H9 (cell line): ENCODE measurements at regions not wholly inside any gene's neighbourhood (a gene's known extent, or its start where the extent isn't known, plus 50 kb on each side); places are given as distances from the start of the nearest gene placed in this dataset.

Experiments
- DNase-seq: peaks from one replicate; pipeline ENCODE4 v3.0.0-alpha.2; 2017
- H2AFZ ChIP-seq: one replicate; pipeline ENCODE4 v1.6.1; 2013; ENCODE audit warnings: mild to moderate bottlenecking, low read length, control low read depth, moderate library complexity
- H2AK5ac ChIP-seq: 2 replicates; pipeline ENCODE4 v1.6.1; 2013; ENCODE audit warnings: low read length, control low read depth, mixed read lengths; ENCODE audit not compliant: insufficient read length
- H2BK120ac ChIP-seq: one replicate; pipeline ENCODE4 v1.6.1; 2013; ENCODE audit warnings: low read depth, mild to moderate bottlenecking, low read length, control low read depth, inconsistent platforms; ENCODE audit not compliant: poor library complexity, severe bottlenecking
- H2BK12ac ChIP-seq: 2 replicates; pipeline ENCODE4 v1.6.1; 2013; ENCODE audit warnings: low read length, control low read depth, mixed read lengths, low read depth; ENCODE audit not compliant: insufficient read length
- H2BK15ac ChIP-seq: 2 replicates; pipeline ENCODE4 v1.6.1; 2013; ENCODE audit warnings: low read depth, low read length, control low read depth
- H2BK20ac ChIP-seq: one replicate; pipeline ENCODE4 v1.6.1; 2013; ENCODE audit warnings: low read depth, mild to moderate bottlenecking, low read length, control low read depth, inconsistent platforms; ENCODE audit not compliant: poor library complexity, severe bottlenecking
- H2BK5ac ChIP-seq: 2 replicates; pipeline ENCODE4 v1.6.1; 2013; ENCODE audit warnings: low read length, control low read depth, mixed read lengths; ENCODE audit not compliant: insufficient read length
- H3K14ac ChIP-seq: 2 replicates; pipeline ENCODE4 v1.6.1; 2013; ENCODE audit warnings: low read length, control low read depth; ENCODE audit not compliant: insufficient read depth
- H3K18ac ChIP-seq: 2 replicates; pipeline ENCODE4 v1.6.1; 2013; ENCODE audit warnings: low read depth, mild to moderate bottlenecking, mixed read lengths, low read length, control low read depth; ENCODE audit not compliant: insufficient read length
- H3K23ac ChIP-seq: 2 replicates; pipeline ENCODE4 v1.6.1; 2013; ENCODE audit warnings: low read length, control low read depth, mixed read lengths, low read depth; ENCODE audit not compliant: insufficient read length
- H3K23me2 ChIP-seq: 2 replicates; pipeline ENCODE4 v1.6.1; 2013; ENCODE audit warnings: low read depth, mild to moderate bottlenecking, mixed read lengths, low read length, control low read depth; ENCODE audit not compliant: insufficient read length, poor library complexity, severe bottlenecking
- H3K27ac ChIP-seq: 2 replicates; pipeline ENCODE4 v1.5.1; 2013; ENCODE audit warnings: low read length, control low read depth, mixed read lengths, low read depth; ENCODE audit not compliant: insufficient read length
- H3K27me3 ChIP-seq: 2 replicates; pipeline ENCODE4 v1.6.1; 2013; ENCODE audit warnings: low read length, control low read depth, inconsistent platforms; ENCODE audit not compliant: insufficient read depth
- H3K4ac ChIP-seq: 2 replicates; pipeline ENCODE4 v1.6.1; 2013; ENCODE audit warnings: low read depth, mild to moderate bottlenecking, control low read depth, inconsistent platforms, low read length, moderate library complexity
- H3K4me1 ChIP-seq: 2 replicates; pipeline ENCODE4 v1.6.1; 2013; ENCODE audit warnings: low read length, control low read depth, inconsistent platforms; ENCODE audit not compliant: insufficient read depth
- H3K4me2 ChIP-seq: 2 replicates; pipeline ENCODE4 v1.6.1; 2013; ENCODE audit warnings: low read length, control low read depth, mixed read lengths; ENCODE audit not compliant: insufficient read length, insufficient read depth
- H3K56ac ChIP-seq: 2 replicates; pipeline ENCODE4 v1.6.1; 2013; ENCODE audit warnings: low read depth, mild to moderate bottlenecking, mixed read lengths, low read length, control low read depth; ENCODE audit not compliant: insufficient read length
- H3K79me1 ChIP-seq: 2 replicates; pipeline ENCODE4 v1.6.1; 2013; ENCODE audit warnings: low read depth, mild to moderate bottlenecking, moderate library complexity, low read length, control low read depth, inconsistent platforms; ENCODE audit not compliant: insufficient read depth, poor library complexity, severe bottlenecking
- H3K79me2 ChIP-seq: 2 replicates; pipeline ENCODE4 v1.6.1; 2013; ENCODE audit warnings: low read length, control low read depth, inconsistent platforms; ENCODE audit not compliant: insufficient read depth
- H3K9ac ChIP-seq: 2 replicates; pipeline ENCODE4 v1.6.1; 2013; ENCODE audit warnings: low read length, control low read depth, mixed read lengths; ENCODE audit not compliant: insufficient read length; ENCODE audit errors: extremely low read depth
- H3K9me3 ChIP-seq: one replicate; pipeline ENCODE4 v1.6.1; 2013; ENCODE audit warnings: low read depth, low read length, inconsistent platforms; ENCODE audit not compliant: control insufficient read depth
- H3T11ph ChIP-seq: one replicate; pipeline ENCODE4 v1.6.1; 2013; ENCODE audit warnings: mild to moderate bottlenecking, low read length, control low read depth, inconsistent platforms
- H4K20me1 ChIP-seq: one replicate; pipeline ENCODE4 v1.6.1; 2013; ENCODE audit not compliant: control insufficient read depth, insufficient read length, insufficient read depth
- H4K5ac ChIP-seq: 2 replicates; pipeline ENCODE4 v1.6.1; 2013; ENCODE audit warnings: low read depth, mild to moderate bottlenecking, mixed read lengths, low read length, control low read depth; ENCODE audit not compliant: insufficient read length
- H4K8ac ChIP-seq: replicated peaks from 2 replicates; pipeline ENCODE4 v1.6.1; 2013; ENCODE audit warnings: low read length, control low read depth, mixed read lengths, low read depth; ENCODE audit not compliant: insufficient read length
- H4K91ac ChIP-seq: 2 replicates; pipeline ENCODE4 v1.6.1; 2013; ENCODE audit warnings: low read depth, mild to moderate bottlenecking, moderate library complexity, mixed read lengths, low read length, control low read depth; ENCODE audit not compliant: insufficient read length
- H3K27ac Mint-ChIP-seq, 3 experiments: 2 replicates in 2 of 3; 3 replicates in 1 of 3; pipeline ENCODE4 v1.8.0; 2020 to 2021; ENCODE audit warnings: mixed read lengths in 3 of 3, mild to moderate bottlenecking in 1 of 3, moderate library complexity in 1 of 3
- H3K27me3 Mint-ChIP-seq: 2 replicates; pipeline ENCODE4 v1.8.0; 2021; ENCODE audit warnings: low read depth, mild to moderate bottlenecking, moderate library complexity, mixed read lengths
- H3K36me3 Mint-ChIP-seq, 3 experiments: 2 replicates in 2 of 3; 3 replicates in 1 of 3; pipeline ENCODE4 v1.8.0; 2020 to 2021; ENCODE audit warnings: low read depth in 3 of 3, mixed read lengths in 3 of 3; ENCODE audit not compliant: insufficient read depth in 1 of 3
- H3K4me1 Mint-ChIP-seq, 2 experiments: 2 replicates each; pipeline ENCODE4 v1.8.0; 2020; ENCODE audit warnings: mixed read lengths in 2 of 2
- H3K4me3 Mint-ChIP-seq, 2 experiments: 2 replicates in 1 of 2; 3 replicates in 1 of 2; pipeline ENCODE4 v1.8.0; 2020 to 2021; ENCODE audit warnings: mild to moderate bottlenecking in 2 of 2, mixed read lengths in 2 of 2, moderate library complexity in 1 of 2
- H3K9me3 Mint-ChIP-seq, 2 experiments: 2 replicates in 1 of 2; 3 replicates in 1 of 2; pipeline ENCODE4 v1.8.0; 2020; ENCODE audit warnings: mild to moderate bottlenecking in 2 of 2, mixed read lengths in 2 of 2, moderate library complexity in 1 of 2
- CTCF ChIP-seq: fragments of 200-600 bp; sonication (generic); conservative IDR thresholded peaks from 3 replicates; pipeline ENCODE4 v1.8.0; 2021; ENCODE audit warnings: antibody characterized with exemption, mild to moderate bottlenecking
- WGBS: extraction: QIAGEN DNeasy Blood & Tissue Kit; methylation state at CpG from one replicate; pipeline ENCODE4 v1.1.7; 2013; ENCODE audit warnings: missing lambda C conversion rate, low lambda C conversion rate, mixed read lengths; ENCODE audit not compliant: insufficient read length; ENCODE audit errors: extremely low coverage; 5-methylcytosine and 5-hydroxymethylcytosine counted together

GRCh38 chr7:52777051-52777822 is 258.2 kb upstream of the POM121L12 start:
- no peaks in the 10 kb centered on the region for H3K36me3 Mint-ChIP-seq
- H3K56ac ChIP-seq, result no peak overlapping the region
- no peaks in the 10 kb centered on the region for H3K4me1 ChIP-seq
- no peak overlapping the region for H2BK12ac ChIP-seq
- no peaks in the 10 kb centered on the region for H3K79me2 ChIP-seq
- no peaks in the 10 kb centered on the region for H3K9me3 ChIP-seq
- no peak overlapping the region for H4K8ac ChIP-seq
- no peaks in the 10 kb centered on the region for H3K27me3 ChIP-seq
- no peak overlapping the region for H2AK5ac ChIP-seq
- H3K27ac Mint-ChIP-seq, result no peak overlapping the region
- H3K14ac ChIP-seq, result no peak overlapping the region
- H3K4me3 Mint-ChIP-seq, result no peak overlapping the region
- no peak overlapping the region for H4K91ac ChIP-seq
- no peak overlapping the region for H2BK5ac ChIP-seq
- no peaks in the 10 kb centered on the region for H3K4me1 Mint-ChIP-seq
- no peak overlapping the region for H2BK15ac ChIP-seq
- no peak overlapping the region for H3T11ph ChIP-seq
- peaks cover 3 to 4% of the 10 kb centered on the region in 2 experiments; a peak in 2 of 5 replicates for H3K9me3 Mint-ChIP-seq
- H3K18ac ChIP-seq, result no peak overlapping the region
- no peak overlapping the region for H3K27ac ChIP-seq
- H3K23me2 ChIP-seq, result no peaks in the 10 kb centered on the region
- H3K9ac ChIP-seq, result no peak overlapping the region
- WGBS, result no CpG with 5 or more reads among the region's 5 CpGs
- no peak for DNase-seq
- H2AFZ ChIP-seq, result no peak overlapping the region
- H2BK20ac ChIP-seq, result no peak overlapping the region
- H3K79me1 ChIP-seq, result no peaks in the 10 kb centered on the region
- H3K27me3 Mint-ChIP-seq, result no peaks in the 10 kb centered on the region
- no peak overlapping the region for H2BK120ac ChIP-seq
- TF ChIP-seq CTCF, result no peak
- H3K23ac ChIP-seq, result no peak overlapping the region
- no peak overlapping the region for H3K4ac ChIP-seq
- no peak overlapping the region for H4K5ac ChIP-seq
- no peak overlapping the region for H3K4me2 ChIP-seq
- H4K20me1 ChIP-seq, result no peaks in the 10 kb centered on the region
